Stimulated activated CD4-positive, alpha-beta T cell treated with anti-CD3 and anti-CD28 coated beads, TNF-alpha, amount 100 ng/mL, for 48 hours (primary cell): ENCODE measurements at regions not wholly inside any gene's neighbourhood (a gene's known extent, or its start where the extent isn't known, plus 50 kb on each side); places are given as distances from the start of the nearest gene placed in this dataset.

Source experiments
- DNase-seq, 3 donors: peaks; one replicate each; pipeline ENCODE4 v3.0.0-alpha.2; 2020; ENCODE audit warnings: low read depth in 3 of 3

- DNase-seq, result no peak
These were observed 76.1 kb upstream of the MANEA start for GRCh38 chr6:95501032-95501904.

- no peak for DNase-seq
These were observed 73.8 kb upstream of the MANEA start for GRCh38 chr6:95503568-95503967.

- DNase-seq, result no peak
These were observed 65.9 kb upstream of the MANEA start for GRCh38 chr6:95511404-95511803.

- no peak for DNase-seq
These were observed 61.4 kb upstream of the MANEA start for GRCh38 chr6:95515975-95516374.

- no peak for DNase-seq
These were observed 60.3 kb upstream of the MANEA start for GRCh38 chr6:95517004-95517403.

- DNase-seq, result no peak
These were observed 59.8 kb upstream of the MANEA start for GRCh38 chr6:95517568-95517967.

- DNase-seq, result no peak
These were observed 58.6 kb upstream of the MANEA start for GRCh38 chr6:95518630-95519227.

GRCh38 chr6:95519228-95520037 lies 57.9 kb upstream of the MANEA start:
- no peak for DNase-seq

- no peak for DNase-seq
These were observed 56.2 kb upstream of the MANEA start for GRCh38 chr6:95521181-95521580.
